ENCODE measurements at regions not wholly inside any gene's neighbourhood (a gene's known extent, or its start where the extent isn't known, plus 50 kb on each side); places are given as distances from the start of the nearest gene placed in this dataset.

DNA sequence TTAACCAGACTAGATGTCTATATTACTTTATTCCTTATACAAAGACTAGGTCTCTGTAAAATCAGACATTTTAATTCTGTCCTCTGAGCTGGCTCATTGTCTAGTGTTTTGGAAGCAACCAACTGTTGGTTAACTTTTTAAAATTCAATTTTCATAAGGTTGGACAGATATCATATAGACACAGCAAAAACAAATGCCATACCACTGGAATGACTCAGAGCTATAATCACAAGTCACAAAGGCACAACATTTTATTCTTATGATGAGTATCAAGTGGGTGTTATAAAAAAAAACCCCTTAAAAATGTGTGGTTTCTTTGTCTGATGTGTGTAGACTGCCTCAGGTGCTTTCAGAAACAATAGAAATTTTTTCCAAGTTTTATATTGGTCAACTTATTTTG is 296.2 kb upstream of the MARCKS start:
- Histone ChIP-seq H3K27ac (no peak overlapping the region), H3K4me3 (no peak overlapping the region), H3K36me3 (no peaks in the 10 kb centered on the region), H3K27me3 (no peaks in the 10 kb centered on the region), H3K9me3 (no peaks in the 10 kb centered on the region), H3K4me1 (peaks cover 0 to 23% (median 4%) of the 10 kb centered on the region in 4 donors)
- TF ChIP-seq, protein P1, sequence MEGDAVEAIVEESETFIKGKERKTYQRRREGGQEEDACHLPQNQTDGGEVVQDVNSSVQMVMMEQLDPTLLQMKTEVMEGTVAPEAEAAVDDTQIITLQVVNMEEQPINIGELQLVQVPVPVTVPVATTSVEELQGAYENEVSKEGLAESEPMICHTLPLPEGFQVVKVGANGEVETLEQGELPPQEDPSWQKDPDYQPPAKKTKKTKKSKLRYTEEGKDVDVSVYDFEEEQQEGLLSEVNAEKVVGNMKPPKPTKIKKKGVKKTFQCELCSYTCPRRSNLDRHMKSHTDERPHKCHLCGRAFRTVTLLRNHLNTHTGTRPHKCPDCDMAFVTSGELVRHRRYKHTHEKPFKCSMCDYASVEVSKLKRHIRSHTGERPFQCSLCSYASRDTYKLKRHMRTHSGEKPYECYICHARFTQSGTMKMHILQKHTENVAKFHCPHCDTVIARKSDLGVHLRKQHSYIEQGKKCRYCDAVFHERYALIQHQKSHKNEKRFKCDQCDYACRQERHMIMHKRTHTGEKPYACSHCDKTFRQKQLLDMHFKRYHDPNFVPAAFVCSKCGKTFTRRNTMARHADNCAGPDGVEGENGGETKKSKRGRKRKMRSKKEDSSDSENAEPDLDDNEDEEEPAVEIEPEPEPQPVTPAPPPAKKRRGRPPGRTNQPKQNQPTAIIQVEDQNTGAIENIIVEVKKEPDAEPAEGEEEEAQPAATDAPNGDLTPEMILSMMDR (IDR thresholded peaks at IDR 0.05): no peak
- no peak for DNase-seq
- intact Hi-C loops (cut with DNase I; ENCODE audit: low total_unique reads): no loop called here

DNA sequence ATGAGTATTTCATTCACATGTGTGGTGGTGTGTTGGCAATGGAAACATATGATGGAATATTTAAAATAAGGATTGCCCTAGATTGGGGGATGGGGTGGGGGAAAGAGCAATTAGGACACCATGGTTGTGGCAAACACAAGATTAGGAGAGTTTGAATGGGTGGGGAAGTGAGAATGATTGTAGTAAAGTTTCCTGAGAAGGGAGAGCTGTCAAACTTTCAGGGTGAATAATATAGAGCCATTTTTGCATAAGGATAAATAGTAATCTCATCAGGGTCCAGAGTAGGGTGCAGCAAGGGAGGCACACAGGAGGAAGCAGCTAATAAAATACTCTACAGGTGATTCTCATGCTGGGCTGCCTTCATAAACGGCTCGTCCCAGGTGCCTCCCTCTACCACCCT is 294.9 kb upstream of the MARCKS start:
- intact Hi-C loops (cut with DNase I; ENCODE audit: low total_unique reads): no loop called here
- H3K4me1 ChIP-seq: peaks cover 0 to 23% (median 4%) of the 10 kb centered on the region in 4 donors
- H3K27me3 ChIP-seq: no peaks in the 10 kb centered on the region
- H3K27ac ChIP-seq: no peak overlapping the region
- TF ChIP-seq, protein P1 (IDR thresholded peaks at IDR 0.05): no peak
- no peak for DNase-seq
- no peaks in the 10 kb centered on the region for H3K9me3 ChIP-seq
- no peaks in the 10 kb centered on the region for H3K36me3 ChIP-seq
- H3K4me3 ChIP-seq: no peak overlapping the region

DNA sequence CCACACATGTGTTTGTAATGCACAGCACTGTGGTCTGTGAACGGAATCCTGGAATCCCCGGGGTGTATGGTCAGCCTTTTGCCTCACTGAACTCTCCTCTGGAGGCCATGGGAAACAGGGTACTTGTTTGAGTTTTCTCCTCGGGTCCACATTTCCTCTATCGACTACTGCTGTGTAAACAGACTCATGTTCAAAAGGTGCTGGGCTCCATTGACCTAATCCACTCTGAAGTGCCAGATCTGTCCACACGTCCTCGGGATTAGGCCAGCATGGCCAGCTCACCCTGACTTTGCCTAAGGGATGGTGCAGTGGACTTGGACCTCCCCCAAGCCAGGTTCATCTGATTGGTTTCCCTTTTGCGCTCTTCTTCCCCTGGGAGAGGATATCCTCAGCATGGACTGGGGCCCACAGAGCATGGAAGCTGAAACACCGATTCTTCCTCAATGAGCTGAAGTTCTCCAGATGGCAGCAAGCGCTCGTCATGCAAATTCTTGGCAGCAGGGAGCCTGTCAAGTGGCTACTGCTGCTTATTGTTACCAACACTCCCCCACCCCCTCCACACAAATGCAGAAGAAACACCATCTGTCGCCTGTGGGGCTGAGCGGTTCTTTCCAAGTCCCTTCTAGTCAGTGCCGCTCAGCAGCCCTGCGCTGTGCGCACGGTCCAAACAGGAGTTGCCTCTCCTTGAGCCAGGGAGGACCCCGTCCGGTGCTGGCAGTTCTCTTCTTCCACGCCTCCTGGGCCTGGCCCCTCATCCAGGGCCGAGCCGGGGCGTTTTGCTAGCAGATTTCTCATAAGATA is 292.6 kb upstream of the MARCKS start:
- peak overlapping the region; percentile 30 to 31 for H3K4me3 ChIP-seq
- DNase-seq: peak; percentile 67 to 75
- intact Hi-C loops (cut with DNase I; ENCODE audit: low total_unique reads): no loop called here
- H3K27me3 ChIP-seq: no peaks in the 10 kb centered on the region
- H3K4me1 ChIP-seq: peaks cover 0 to 10% (median 4%) of the 10 kb centered on the region in 4 donors
- H3K27ac ChIP-seq: peak overlapping the region in 1 of 2 donors; percentile 30
- TF ChIP-seq, protein P1 (IDR thresholded peaks at IDR 0.05): no peak
- no peaks in the 10 kb centered on the region for H3K9me3 ChIP-seq
- H3K36me3 ChIP-seq: no peaks in the 10 kb centered on the region

DNA sequence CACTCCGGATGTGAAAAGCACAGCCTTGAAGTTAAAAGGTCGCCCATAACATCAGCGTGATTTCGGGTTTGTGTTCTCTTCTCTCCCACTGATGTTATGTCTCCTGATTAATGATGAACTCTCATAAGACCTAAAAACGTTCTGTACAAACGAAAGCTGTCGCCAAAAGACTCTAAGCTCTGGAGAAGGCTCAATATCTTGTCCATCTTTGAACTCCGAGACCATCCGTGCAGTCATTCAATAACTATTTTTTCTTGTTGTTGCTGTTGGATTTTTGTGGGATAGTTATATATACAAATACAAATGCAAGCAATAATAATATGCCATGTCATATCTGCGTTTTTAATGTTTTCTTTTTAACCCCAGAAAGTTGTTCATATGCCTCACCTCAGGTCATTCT is 291.8 kb upstream of the MARCKS start:
- H3K4me3 ChIP-seq: peak overlapping the region; percentile 30 to 31
- H3K27me3 ChIP-seq: no peaks in the 10 kb centered on the region
- intact Hi-C loops (cut with DNase I; ENCODE audit: low total_unique reads): no loop called here
- no peaks in the 10 kb centered on the region for H3K9me3 ChIP-seq
- H3K36me3 ChIP-seq: no peaks in the 10 kb centered on the region
- H3K4me1 ChIP-seq: peaks cover 0 to 9% (median 4%) of the 10 kb centered on the region in 4 donors
- no peak for DNase-seq
- H3K27ac ChIP-seq: no peak overlapping the region
- TF ChIP-seq, protein P1 (IDR thresholded peaks at IDR 0.05): no peak

DNA sequence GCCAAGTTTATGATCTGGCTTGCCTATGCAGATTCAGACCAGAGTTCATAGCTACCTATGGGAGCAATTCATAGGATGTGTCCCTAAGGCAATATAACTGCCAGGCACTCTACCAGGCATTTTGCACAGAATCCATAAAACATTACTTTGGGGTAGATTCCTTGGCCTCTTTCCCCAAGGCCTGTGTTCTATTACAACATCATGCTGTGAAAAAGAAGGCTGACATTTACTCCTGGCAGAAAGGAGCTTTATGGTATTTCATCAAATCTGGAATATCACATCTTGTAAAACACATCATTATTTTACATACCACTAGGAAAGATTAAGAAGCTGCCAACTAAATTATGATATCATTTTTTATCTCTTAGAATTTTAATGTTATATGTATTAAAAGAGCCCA is 287.0 kb upstream of the MARCKS start:
- H3K27me3 ChIP-seq: no peaks in the 10 kb centered on the region
- TF ChIP-seq, protein P1 (IDR thresholded peaks at IDR 0.05): no peak
- no peak overlapping the region for H3K4me3 ChIP-seq
- intact Hi-C loops (cut with DNase I; ENCODE audit: low total_unique reads): no loop called here
- H3K9me3 ChIP-seq: no peaks in the 10 kb centered on the region
- DNase-seq: no peak
- H3K27ac ChIP-seq: no peak overlapping the region
- no peaks in the 10 kb centered on the region for H3K36me3 ChIP-seq
- no peaks in the 10 kb centered on the region for H3K4me1 ChIP-seq

All from tibial artery (tissue), 4 donors.